ENCODE measurements at regions not wholly inside any gene's neighbourhood (a gene's known extent, or its start where the extent isn't known, plus 50 kb on each side); places are given as distances from the start of the nearest gene placed in this dataset.

GRCh38 chr6:87851674-87852299 is 149.8 kb upstream of the AKIRIN2 start:
- DNase-seq (ENCODE audit: low read depth in 3 of 3) = no peak

- DNase-seq (ENCODE audit: low read depth in 3 of 3) = no peak
These were observed 146.6 kb upstream of the AKIRIN2 start for GRCh38 chr6:87848616-87849015.

GRCh38 chr6:87847830-87848210 is 145.8 kb upstream of the AKIRIN2 start:
- DNase-seq (ENCODE audit: low read depth in 3 of 3) = no peak

- no peak for DNase-seq (ENCODE audit: low read depth in 3 of 3)
These were observed 145.2 kb upstream of the AKIRIN2 start for GRCh38 chr6:87847135-87847829.

- no peak for DNase-seq (ENCODE audit: low read depth in 3 of 3)
These were observed 144.4 kb upstream of the AKIRIN2 start for GRCh38 chr6:87846434-87846833.

- DNase-seq (ENCODE audit: low read depth in 3 of 3) = no peak
These were observed 138.3 kb upstream of the AKIRIN2 start for GRCh38 chr6:87840324-87840723.

GRCh38 chr6:87837876-87838275 is 135.8 kb upstream of the AKIRIN2 start:
- DNase-seq (ENCODE audit: low read depth in 3 of 3) = no peak

- DNase-seq (ENCODE audit: low read depth in 3 of 3) = no peak
These were observed 135.4 kb upstream of the AKIRIN2 start for GRCh38 chr6:87837444-87837843.

GRCh38 chr6:87832025-87832825 is 130.2 kb upstream of the AKIRIN2 start:
- DNase-seq (ENCODE audit: low read depth in 3 of 3) = no peak

- no peak for DNase-seq (ENCODE audit: low read depth in 3 of 3)
These were observed 128.9 kb upstream of the AKIRIN2 start for GRCh38 chr6:87830907-87831306.

- no peak for DNase-seq (ENCODE audit: low read depth in 3 of 3)
These were observed 127.6 kb upstream of the AKIRIN2 start for GRCh38 chr6:87829622-87830121.

- no peak for DNase-seq (ENCODE audit: low read depth in 3 of 3)
These were observed 126.0 kb upstream of the AKIRIN2 start for GRCh38 chr6:87828044-87828443.

GRCh38 chr6:87827346-87827745 is 125.3 kb upstream of the AKIRIN2 start:
- no peak for DNase-seq (ENCODE audit: low read depth in 3 of 3)

GRCh38 chr6:87826424-87826823 is 124.4 kb upstream of the AKIRIN2 start:
- DNase-seq (ENCODE audit: low read depth in 3 of 3) = no peak

- no peak for DNase-seq (ENCODE audit: low read depth in 3 of 3)
These were observed 123.8 kb upstream of the AKIRIN2 start for GRCh38 chr6:87825821-87826221.

GRCh38 chr6:87824958-87825491 is 123.0 kb upstream of the AKIRIN2 start:
- no peak for DNase-seq (ENCODE audit: low read depth in 3 of 3)

- no peak for DNase-seq (ENCODE audit: low read depth in 3 of 3)
These were observed 120.0 kb upstream of the AKIRIN2 start for GRCh38 chr6:87822011-87822410.

GRCh38 chr6:87820343-87820984 is 118.4 kb upstream of the AKIRIN2 start:
- DNase-seq (ENCODE audit: low read depth in 3 of 3) = no peak

GRCh38 chr6:87817183-87817582 is 115.2 kb upstream of the AKIRIN2 start:
- DNase-seq (ENCODE audit: low read depth in 3 of 3) = no peak

- DNase-seq (ENCODE audit: low read depth in 3 of 3) = no peak
These were observed 113.4 kb upstream of the AKIRIN2 start for GRCh38 chr6:87815449-87815848.

GRCh38 chr6:87808005-87808757 is 106.1 kb upstream of the AKIRIN2 start:
- DNase-seq (ENCODE audit: low read depth in 3 of 3) = no peak

Data from stimulated activated CD4-positive, alpha-beta T cell treated with anti-CD3 and anti-CD28 coated beads, TNF-alpha, amount 100 ng/mL, for 48 hours (primary cell).